ENCODE measurements at regions not wholly inside any gene's neighbourhood (a gene's known extent, or its start where the extent isn't known, plus 50 kb on each side); places are given as distances from the start of the nearest gene placed in this dataset.
A peak's percentile ranks its signal among the peaks of the same experiment; 100 is the strongest.

- DNase-seq: peak; percentile 91
- peak overlapping the region; percentile 35; the same call in 1 of the 2 replicates for H3K4me3 ChIP-seq (ENCODE audit: low read length)
- peak overlapping the region; percentile 53 for H3K4me2 ChIP-seq (ENCODE audit: low read depth, low read length, poor library complexity, severe bottlenecking)
- H3K36me3 ChIP-seq (ENCODE audit: insufficient read depth, low read length): no peaks in the 10 kb centered on the region
- H4K20me1 ChIP-seq (ENCODE audit: insufficient read depth, low read depth, low read length): no peaks in the 10 kb centered on the region
- no peaks in the 10 kb centered on the region for H3K79me2 ChIP-seq (ENCODE audit: low read length)
- no peaks in the 10 kb centered on the region for H3K9me2 ChIP-seq (replicated peaks; ENCODE audit: insufficient read depth, low read length)
- H3K9ac ChIP-seq (ENCODE audit: low read length): peak overlapping the region; percentile 50
- peaks cover 62% of the 10 kb centered on the region for H3K4me1 ChIP-seq (ENCODE audit: low read length)
- H3K27me3 ChIP-seq (ENCODE audit: low read length): no peaks in the 10 kb centered on the region
- peak overlapping the region; percentile 32; the same call in 1 of the 2 replicates for H3K27ac ChIP-seq (ENCODE audit: low read length)
- no peak overlapping the region for H2AFZ ChIP-seq (ENCODE audit: low read length)
- H3K9me3 ChIP-seq (ENCODE audit: low read length): no peaks in the 10 kb centered on the region
Observed at GRCh38 chr14:76926521-76927251, 100.5 kb downstream of the LRRC74A start.

DNA sequence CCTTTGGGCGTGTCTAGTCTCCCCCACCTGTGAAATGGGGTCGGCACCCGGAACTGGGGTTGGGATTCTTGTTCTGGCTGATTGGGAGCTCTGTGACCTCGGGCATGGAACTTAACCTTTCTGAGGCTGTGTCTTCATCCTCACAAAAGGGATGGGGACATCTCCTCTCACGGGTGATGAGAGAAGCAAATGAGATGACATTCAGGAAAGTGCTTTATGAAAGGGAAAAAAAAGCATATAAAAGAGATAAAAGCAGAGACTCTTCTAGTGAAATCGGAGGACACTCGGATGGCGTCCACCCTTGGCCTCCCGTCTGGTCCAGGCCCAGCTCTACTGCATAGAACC, 98.9 kb downstream of the LRRC74A start:
- peak overlapping the region; percentile 37 for H3K27ac ChIP-seq (ENCODE audit: low read length)
- peak overlapping the region; percentile 66 for H3K4me2 ChIP-seq (ENCODE audit: low read depth, low read length, poor library complexity, severe bottlenecking)
- no peaks in the 10 kb centered on the region for H3K9me2 ChIP-seq (replicated peaks; ENCODE audit: insufficient read depth, low read length)
- peak overlapping the region; percentile 49 for H3K4me3 ChIP-seq (ENCODE audit: low read length)
- peaks cover 76% of the 10 kb centered on the region for H3K4me1 ChIP-seq (ENCODE audit: low read length)
- DNase-seq: no peak
- peak overlapping the region; percentile 52 for H3K9ac ChIP-seq (ENCODE audit: low read length)
- no peaks in the 10 kb centered on the region for H3K36me3 ChIP-seq (ENCODE audit: insufficient read depth, low read length)
- no peaks in the 10 kb centered on the region for H3K79me2 ChIP-seq (ENCODE audit: low read length)
- no peaks in the 10 kb centered on the region for H3K9me3 ChIP-seq (ENCODE audit: low read length)
- no peaks in the 10 kb centered on the region for H4K20me1 ChIP-seq (ENCODE audit: insufficient read depth, low read depth, low read length)
- peak overlapping the region; percentile 57; the same call in 1 of the 2 replicates for H2AFZ ChIP-seq (ENCODE audit: low read length)
- no peaks in the 10 kb centered on the region for H3K27me3 ChIP-seq (ENCODE audit: low read length)

DNA sequence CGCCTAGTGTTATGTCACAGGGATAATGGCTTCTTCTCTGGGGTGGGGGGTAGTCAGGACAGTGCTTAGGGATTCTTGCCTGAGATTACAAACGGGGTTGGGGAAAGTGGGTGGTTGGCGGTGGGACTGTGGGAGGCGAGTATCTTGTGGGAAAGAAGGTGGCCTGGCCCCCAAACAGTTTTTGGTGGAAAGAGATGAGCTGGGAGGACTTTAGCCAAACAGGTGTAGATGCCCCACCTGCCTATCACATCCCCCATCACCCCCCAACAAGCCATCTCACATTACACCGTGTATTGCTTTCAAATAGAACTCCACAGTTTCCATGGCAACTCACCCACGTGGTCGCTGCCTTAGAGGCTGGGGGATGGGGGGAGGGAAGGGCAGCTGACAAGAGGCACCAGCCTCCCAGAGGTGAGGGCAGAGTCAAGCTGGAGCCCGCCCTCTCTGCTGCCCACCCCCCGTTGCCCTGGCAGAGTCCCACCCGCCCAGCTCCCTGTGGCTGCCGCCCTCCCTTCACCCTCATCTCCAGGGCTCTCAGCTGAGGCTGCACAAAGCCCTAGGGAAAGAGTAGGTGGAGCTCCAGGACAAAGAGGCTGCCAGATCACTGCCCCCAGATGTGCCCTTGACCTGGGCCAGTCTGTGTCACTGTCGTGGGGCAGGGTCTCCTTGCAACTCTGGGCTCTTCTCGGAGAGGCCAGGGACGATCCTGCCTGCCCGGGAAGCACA, 98.3 kb downstream of the LRRC74A start:
- no peaks in the 10 kb centered on the region for H3K9me3 ChIP-seq (ENCODE audit: low read length)
- peak overlapping the region; percentile 57; the same call in 1 of the 2 replicates for H2AFZ ChIP-seq (ENCODE audit: low read length)
- no peaks in the 10 kb centered on the region for H3K9me2 ChIP-seq (replicated peaks; ENCODE audit: insufficient read depth, low read length)
- peak overlapping the region; percentile 66 for H3K4me2 ChIP-seq (ENCODE audit: low read depth, low read length, poor library complexity, severe bottlenecking)
- no peaks in the 10 kb centered on the region for H3K79me2 ChIP-seq (ENCODE audit: low read length)
- peak overlapping the region; percentile 37 for H3K27ac ChIP-seq (ENCODE audit: low read length)
- peak overlapping the region; percentile 49 for H3K4me3 ChIP-seq (ENCODE audit: low read length)
- no peaks in the 10 kb centered on the region for H3K27me3 ChIP-seq (ENCODE audit: low read length)
- H3K36me3 ChIP-seq (ENCODE audit: insufficient read depth, low read length): no peaks in the 10 kb centered on the region
- peaks cover 81% of the 10 kb centered on the region for H3K4me1 ChIP-seq (ENCODE audit: low read length)
- H4K20me1 ChIP-seq (ENCODE audit: insufficient read depth, low read depth, low read length): no peaks in the 10 kb centered on the region
- H3K9ac ChIP-seq (ENCODE audit: low read length): peak overlapping the region; percentile 52
- DNase-seq: peak; percentile 93

DNA sequence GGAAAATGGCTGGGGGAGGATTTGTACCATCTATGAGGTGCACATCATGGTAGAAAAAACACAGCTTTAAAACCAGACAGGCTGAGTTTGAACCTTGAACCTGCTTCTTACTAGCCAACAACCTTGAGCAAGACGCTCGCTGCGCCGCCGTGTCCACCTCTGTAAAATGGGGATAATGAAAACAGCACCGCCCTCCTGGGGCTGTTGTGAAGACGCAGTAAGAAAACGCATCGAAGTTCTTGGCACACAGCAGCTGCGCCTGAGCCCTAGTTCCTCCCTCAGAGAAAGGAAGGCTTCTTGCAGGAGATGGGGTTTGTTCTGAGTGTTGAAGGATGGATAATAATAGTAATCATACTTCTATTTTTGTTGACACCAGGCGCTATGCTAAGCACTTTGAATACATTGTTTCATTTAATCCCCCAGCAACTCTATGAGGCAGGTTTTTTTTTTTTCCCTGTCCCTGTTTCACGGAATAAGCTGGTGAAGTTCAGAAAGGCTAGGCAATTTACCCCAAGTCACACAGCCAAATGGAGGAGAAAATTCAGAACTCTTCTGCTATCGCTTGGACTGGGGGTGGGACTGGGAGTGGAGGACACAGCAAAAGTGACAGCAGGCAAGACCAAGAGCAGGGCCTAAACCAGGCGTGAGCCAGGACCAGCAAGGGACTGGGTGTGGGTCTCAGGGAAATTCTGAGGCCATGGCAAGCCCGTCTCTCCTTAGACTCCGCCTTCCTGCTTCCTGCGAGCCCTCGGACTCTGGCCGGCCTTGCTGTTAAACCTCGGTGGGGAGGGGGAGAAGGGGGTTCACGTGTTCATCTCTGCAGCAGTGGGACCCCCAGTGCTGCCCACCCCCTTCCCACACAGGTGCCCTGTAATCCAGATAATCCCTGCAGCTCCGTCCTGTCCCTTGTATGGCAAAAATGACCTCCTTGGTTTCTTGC, 97.5 kb downstream of the LRRC74A start:
- Histone ChIP-seq H3K79me2 (ENCODE audit: low read length) (no peaks in the 10 kb centered on the region), H3K27ac (ENCODE audit: low read length) (0 out of 2 replicates have a peak overlapping the region, but pooled peaks have one; percentile 9), H3K27me3 (ENCODE audit: low read length) (no peaks in the 10 kb centered on the region), H3K9me3 (ENCODE audit: low read length) (no peaks in the 10 kb centered on the region), H3K4me3 (ENCODE audit: low read length) (peak overlapping the region; percentile 49; the same call in 1 of the 2 replicates), H3K9ac (ENCODE audit: low read length) (peak overlapping the region; percentile 35; the same call in 1 of the 2 replicates), H3K9me2 (replicated peaks; ENCODE audit: insufficient read depth, low read length) (no peaks in the 10 kb centered on the region), H3K4me1 (ENCODE audit: low read length) (peaks cover 87% of the 10 kb centered on the region), H2AFZ (ENCODE audit: low read length) (no peak overlapping the region), H4K20me1 (ENCODE audit: insufficient read depth, low read depth, low read length) (no peaks in the 10 kb centered on the region), H3K4me2 (ENCODE audit: low read depth, low read length, poor library complexity, severe bottlenecking) (peak overlapping the region; percentile 66), H3K36me3 (ENCODE audit: insufficient read depth, low read length) (no peaks in the 10 kb centered on the region)
- DNase-seq: no peak

DNA sequence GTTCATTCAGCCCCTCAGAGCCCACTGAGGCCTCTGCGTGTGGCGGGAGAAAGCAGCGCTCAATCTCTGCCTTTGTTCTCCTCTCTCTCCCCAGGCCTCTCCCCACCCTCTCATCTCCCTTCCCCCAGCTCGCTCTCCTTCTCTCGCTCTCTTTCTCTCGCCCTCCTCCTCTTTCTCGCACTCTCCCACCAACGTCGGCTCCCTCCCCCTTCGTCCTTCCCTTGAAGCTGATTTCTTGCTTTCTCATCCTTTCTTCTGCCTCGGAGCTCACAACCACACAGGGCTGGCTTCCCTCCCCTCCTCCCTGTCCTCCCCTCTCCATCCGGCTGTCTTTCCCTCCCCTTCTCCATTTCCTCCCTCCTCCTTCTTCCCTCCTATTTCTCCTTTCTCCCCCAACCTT, 96.4 kb downstream of the LRRC74A start:
- Histone ChIP-seq H3K9me2 (replicated peaks; ENCODE audit: insufficient read depth, low read length) (no peaks in the 10 kb centered on the region), H4K20me1 (ENCODE audit: insufficient read depth, low read depth, low read length) (no peaks in the 10 kb centered on the region), H2AFZ (ENCODE audit: low read length) (no peak overlapping the region), H3K4me1 (ENCODE audit: low read length) (peaks cover 90% of the 10 kb centered on the region), H3K36me3 (ENCODE audit: insufficient read depth, low read length) (no peaks in the 10 kb centered on the region), H3K79me2 (ENCODE audit: low read length) (no peaks in the 10 kb centered on the region), H3K27ac (ENCODE audit: low read length) (no peak overlapping the region), H3K4me3 (ENCODE audit: low read length) (no peak overlapping the region), H3K9ac (ENCODE audit: low read length) (no peak overlapping the region), H3K27me3 (ENCODE audit: low read length) (no peaks in the 10 kb centered on the region), H3K9me3 (ENCODE audit: low read length) (no peaks in the 10 kb centered on the region), H3K4me2 (ENCODE audit: low read depth, low read length, poor library complexity, severe bottlenecking) (no peak overlapping the region)
- no peak for DNase-seq

- Histone ChIP-seq H3K4me3 (ENCODE audit: low read length) (no peak overlapping the region), H3K27me3 (ENCODE audit: low read length) (no peaks in the 10 kb centered on the region), H3K9me2 (replicated peaks; ENCODE audit: insufficient read depth, low read length) (no peaks in the 10 kb centered on the region), H3K36me3 (ENCODE audit: insufficient read depth, low read length) (no peaks in the 10 kb centered on the region), H3K9ac (ENCODE audit: low read length) (no peak overlapping the region), H3K79me2 (ENCODE audit: low read length) (no peaks in the 10 kb centered on the region), H2AFZ (ENCODE audit: low read length) (no peak overlapping the region), H4K20me1 (ENCODE audit: insufficient read depth, low read depth, low read length) (no peaks in the 10 kb centered on the region), H3K4me1 (ENCODE audit: low read length) (peaks cover 88% of the 10 kb centered on the region), H3K4me2 (ENCODE audit: low read depth, low read length, poor library complexity, severe bottlenecking) (no peak overlapping the region), H3K27ac (ENCODE audit: low read length) (no peak overlapping the region), H3K9me3 (ENCODE audit: low read length) (no peaks in the 10 kb centered on the region)
- no peak for DNase-seq
Observed at GRCh38 chr14:76922092-76922491, 95.9 kb downstream of the LRRC74A start.

DNA sequence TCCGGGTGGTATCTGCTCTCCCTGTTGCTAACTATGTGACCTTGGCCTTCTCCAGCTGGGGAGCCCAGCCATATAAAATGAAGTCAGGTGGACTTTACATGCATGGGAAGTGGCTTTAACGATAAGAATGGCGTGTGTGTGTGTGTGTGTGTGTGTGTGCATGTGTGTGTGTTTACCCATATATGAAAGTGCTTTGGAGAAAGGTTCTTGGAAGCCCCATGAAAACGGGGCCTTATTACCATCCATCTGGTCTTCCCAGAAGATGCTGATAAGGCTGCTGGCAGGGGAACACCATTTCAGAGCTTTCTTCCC, 94.8 kb downstream of the LRRC74A start:
- H3K4me2 ChIP-seq (ENCODE audit: low read depth, low read length, poor library complexity, severe bottlenecking): peak overlapping the region; percentile 57
- H3K9ac ChIP-seq (ENCODE audit: low read length): peak overlapping the region; percentile 51; the same call in 1 of the 2 replicates
- H4K20me1 ChIP-seq (ENCODE audit: insufficient read depth, low read depth, low read length): no peaks in the 10 kb centered on the region
- H3K36me3 ChIP-seq (ENCODE audit: insufficient read depth, low read length): no peaks in the 10 kb centered on the region
- H3K4me3 ChIP-seq (ENCODE audit: low read length): peak overlapping the region; percentile 35; the same call in 1 of the 2 replicates
- no peaks in the 10 kb centered on the region for H3K79me2 ChIP-seq (ENCODE audit: low read length)
- DNase-seq: peak; percentile 46
- peaks cover 78% of the 10 kb centered on the region for H3K4me1 ChIP-seq (ENCODE audit: low read length)
- H3K9me2 ChIP-seq (replicated peaks; ENCODE audit: insufficient read depth, low read length): no peaks in the 10 kb centered on the region
- H3K27ac ChIP-seq (ENCODE audit: low read length): no peak overlapping the region
- H3K27me3 ChIP-seq (ENCODE audit: low read length): no peaks in the 10 kb centered on the region
- no peaks in the 10 kb centered on the region for H3K9me3 ChIP-seq (ENCODE audit: low read length)
- no peak overlapping the region for H2AFZ ChIP-seq (ENCODE audit: low read length)
